HG03558 (cell line): ENCODE measurements at regions not wholly inside any gene's neighbourhood (a gene's known extent, or its start where the extent isn't known, plus 50 kb on each side); places are given as distances from the start of the nearest gene placed in this dataset.
"Not testable (repeated sequence)": the region's sequence is repeated elsewhere in the genome, so short reads cannot be mapped to it uniquely, and the experiment has no call there.

Experiments used
- ATAC-seq: cut with Tn5 transposase; IDR thresholded peaks from one replicate; pipeline ENCODE4 v1.9.1; 2021; ENCODE audit warnings: moderate number of reproducible peaks; ENCODE audit not compliant: unreplicated experiment; ENCODE audit errors: extremely low read depth

DNA sequence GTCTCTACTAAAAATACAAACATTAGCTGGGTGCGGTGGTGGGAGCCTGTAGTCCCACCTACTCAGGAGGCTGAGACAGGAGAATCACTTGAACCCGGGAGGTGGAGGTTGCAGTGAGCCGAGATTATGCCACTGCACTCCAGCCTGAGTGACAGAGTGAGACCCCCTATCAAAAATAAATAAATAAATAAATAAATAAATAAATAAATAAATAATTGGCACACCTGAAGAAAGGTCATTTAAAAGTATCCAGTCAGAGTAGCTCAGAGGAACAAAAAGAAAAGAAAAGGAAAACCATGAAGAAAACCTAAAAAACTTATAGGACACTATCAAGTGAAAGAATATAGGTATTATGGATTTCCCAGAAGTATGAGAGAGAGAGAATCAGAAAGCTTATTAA is 330.1 kb upstream of the AR start:
- ATAC-seq = not testable (repeated sequence)

DNA sequence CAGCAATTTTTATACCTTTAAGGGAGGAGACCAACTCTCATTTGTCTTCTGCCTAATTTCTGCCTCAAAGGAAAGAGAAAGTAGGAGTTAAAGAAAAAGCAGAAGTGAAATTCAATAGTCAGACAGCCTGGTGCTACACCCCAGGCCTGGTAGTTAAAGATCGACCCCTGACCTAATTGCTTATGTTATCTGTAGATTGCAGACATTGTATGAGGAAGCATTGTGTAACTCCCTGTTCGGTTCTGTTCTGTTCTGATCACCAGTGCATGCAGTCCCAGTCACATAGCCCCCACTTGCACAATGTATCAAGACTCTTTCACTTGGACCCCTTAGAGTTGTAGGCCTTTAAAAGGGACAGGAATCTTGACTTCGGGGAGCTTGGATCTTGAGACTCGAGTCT is 335.9 kb upstream of the AR start:
- ATAC-seq = no peak

GRCh38 chrX:67159437-67159836 is 384.4 kb upstream of the AR start:
- ATAC-seq = no peak

DNA sequence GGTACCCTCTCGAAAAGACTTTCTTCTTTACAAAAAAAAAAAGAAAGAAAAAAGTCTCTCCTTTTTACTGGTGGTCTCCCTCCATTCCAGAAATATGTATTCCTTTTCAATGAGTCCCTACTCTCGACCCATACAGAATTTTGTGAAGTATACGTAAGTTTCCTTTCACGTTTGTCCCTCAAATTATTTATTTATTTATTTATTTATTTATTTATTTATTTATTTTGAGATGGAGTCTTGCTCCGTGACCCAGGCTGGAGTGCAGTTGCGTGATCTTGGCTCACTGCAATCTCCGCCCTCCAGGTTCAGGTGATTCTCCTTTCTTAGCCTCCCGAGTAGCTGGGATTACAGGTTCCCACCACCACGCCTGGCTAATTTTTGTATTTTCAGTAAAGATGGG is 429.2 kb upstream of the AR start:
- no peak for ATAC-seq

DNA sequence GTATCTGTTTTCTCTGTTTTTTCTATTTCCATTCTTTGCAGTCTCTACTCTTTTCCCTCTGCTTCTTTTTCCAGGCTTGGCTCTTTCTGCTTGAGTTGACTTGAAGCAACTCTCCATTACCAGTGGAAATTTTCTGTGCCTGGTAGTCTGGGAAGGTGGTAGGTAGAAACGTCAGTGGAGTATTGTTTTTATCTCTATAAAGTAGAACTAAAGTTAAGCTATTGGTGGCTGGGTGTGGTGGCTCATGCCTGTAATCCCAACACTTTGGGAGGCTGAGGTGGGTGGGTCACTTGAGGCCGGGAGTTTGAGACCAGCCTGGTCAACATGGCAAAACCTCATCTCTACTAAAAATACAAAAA is 438.1 kb upstream of the AR start:
- no peak for ATAC-seq

- no peak for ATAC-seq
Observed at GRCh38 chrX:67104982-67105757, 438.7 kb upstream of the AR start.

DNA sequence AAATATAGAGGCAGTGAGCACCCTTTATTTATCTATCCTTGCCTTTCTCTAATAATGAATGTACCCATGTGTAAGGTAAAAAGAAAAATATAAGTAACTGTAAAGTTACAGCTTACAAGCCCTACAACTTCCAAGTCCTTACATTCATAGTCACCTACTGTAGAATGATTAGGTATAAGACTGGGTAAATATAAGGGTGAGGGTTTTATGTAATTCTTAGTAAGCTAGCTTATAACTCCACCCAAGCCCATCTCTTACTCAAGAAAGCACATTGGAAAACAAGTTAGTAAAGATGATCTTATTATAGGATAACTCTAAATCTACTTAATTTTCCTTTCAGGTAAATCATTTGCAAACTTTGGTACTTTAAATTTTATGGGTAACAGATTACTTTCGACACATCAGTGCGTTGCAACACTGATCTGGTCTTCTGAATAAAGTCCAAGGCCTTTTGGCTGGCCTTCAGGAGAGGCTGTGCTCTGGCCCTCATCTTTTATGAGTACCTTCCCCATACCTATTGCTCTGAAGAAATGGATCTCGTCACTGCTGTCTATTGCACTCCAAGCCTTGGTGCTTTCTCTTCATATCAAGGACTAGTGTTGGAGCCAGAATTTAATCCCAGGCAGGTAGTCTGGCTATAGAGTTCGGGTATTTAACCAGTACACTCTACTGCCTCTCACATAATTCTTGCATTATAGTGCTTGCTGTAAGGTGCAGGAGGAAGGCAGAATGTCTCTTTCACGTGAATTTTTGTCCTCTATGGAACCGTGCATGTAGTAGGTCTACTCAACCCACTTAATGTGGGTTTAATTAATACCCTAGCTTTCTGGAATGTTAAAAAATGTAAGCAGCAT is 443.6 kb upstream of the AR start:
- ATAC-seq = no peak

DNA sequence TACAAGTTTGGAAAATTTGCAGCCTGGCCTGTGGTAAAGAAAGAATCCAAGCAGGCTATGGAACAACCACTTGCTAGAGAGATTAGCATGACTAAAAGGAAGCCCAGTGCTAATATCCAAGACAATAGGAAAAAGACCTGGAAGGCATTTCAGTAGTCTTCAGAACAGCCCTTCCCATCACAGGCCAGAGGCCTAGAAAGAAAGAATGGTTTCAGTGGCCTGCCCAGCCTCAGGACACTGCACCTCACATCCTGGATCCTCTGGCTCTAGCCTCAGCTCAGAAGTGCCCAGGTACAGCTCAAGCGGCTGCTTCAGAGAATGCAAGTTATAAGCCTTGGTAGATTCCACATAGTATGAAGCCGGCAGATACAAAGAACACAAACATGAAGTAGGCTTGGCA is 449.8 kb upstream of the AR start:
- ATAC-seq = no peak

GRCh38 chrX:67050760-67051159 is 411.9 kb upstream of the EDA2R start:
- ATAC-seq = no peak

DNA sequence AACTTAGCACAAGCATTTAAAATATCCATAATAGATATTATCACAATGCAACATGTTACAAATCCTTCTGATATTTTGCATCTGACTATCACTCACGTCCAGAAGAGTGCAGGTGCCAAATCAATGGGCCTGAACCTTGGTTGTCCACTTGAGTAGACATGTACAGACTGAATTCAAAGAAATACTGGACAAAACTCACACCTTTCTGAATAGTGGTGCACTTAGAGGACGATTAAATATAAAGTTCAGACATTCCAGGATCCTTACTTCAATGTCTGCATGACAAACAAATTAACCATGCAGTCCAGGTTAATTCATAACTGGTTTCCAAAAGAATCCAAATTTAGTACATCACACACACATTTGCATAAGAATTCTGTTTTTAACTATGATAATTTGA is 406.0 kb upstream of the EDA2R start:
- no peak for ATAC-seq

- ATAC-seq = no peak
Observed at GRCh38 chrX:67044029-67044653, 405.3 kb upstream of the EDA2R start.

DNA sequence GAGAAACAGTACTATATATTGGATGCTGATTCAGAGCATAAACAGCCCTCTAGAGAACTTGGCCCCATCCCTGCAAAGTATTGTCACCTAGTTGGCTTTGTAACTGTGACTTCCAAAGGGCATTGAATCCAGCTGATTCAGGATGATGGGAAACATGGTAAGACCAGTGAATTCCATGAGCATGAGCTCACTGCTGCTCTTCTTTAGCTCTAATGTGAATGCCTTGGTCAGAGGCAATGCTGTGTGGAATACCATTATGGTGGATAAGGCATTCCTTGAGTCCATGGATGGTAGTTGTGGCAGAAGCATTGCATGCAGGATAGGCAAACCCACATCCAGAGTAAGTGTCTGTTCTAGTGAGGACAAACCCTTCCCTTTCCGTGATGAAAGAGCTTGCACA is 365.6 kb upstream of the EDA2R start:
- no peak for ATAC-seq

DNA sequence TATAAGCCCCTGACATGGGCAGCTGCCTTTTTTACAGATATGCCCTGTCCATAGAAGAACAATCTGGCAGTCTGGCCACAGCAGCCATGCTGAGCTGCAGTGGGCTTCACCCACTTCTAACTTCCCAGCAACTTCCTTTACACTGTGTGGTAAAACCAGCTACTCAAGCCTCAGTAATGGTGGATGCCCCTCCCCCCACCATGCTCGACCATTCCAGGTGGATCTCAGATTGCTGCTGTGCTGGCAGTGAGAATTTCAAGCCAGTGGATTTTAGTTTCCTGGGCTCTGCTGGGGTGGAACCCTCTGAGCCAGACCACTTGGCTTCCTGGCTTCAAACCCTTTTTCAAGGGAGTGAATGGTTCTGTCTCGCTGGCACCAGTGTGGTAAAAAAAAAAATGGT is 355.9 kb upstream of the EDA2R start:
- no peak for ATAC-seq

DNA sequence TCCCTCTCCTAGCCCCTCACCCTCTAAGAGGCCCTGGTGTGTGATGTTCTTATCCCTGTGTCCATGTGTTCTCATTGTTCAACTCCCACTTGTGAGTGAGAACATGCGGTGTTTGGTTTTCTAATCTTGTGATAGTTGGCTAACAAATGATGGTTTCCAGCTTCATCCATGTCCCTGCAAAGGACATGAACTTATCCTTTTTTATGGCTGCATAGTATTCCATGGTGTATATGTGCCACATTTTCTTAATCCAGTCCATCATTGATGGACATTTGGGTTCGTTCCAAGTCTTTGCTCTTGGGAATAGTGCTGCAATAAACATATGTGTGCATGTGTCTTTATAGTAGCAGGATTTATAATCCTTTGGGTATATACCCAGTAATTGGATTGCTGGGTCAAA is 353.2 kb upstream of the EDA2R start:
- ATAC-seq = not testable (repeated sequence)

DNA sequence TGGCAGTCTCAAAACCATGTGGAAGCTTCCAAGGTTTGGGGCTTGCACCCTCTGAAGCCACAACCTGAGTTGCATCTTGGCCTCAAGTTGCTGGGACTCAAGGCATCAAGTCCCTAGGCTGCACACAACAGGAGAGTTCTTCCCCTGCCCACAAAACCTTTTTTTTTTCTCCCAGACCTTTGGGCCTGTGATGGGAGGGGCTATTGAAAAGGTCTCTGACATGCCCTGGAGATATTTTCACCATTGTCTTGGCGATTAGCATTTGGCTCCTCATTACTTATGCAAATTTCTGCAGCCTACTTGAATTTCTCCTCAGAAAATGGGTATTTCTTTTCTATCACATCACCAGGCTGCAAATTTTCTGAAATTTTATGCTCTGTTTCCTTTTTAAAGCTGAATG is 349.5 kb upstream of the EDA2R start:
- ATAC-seq = no peak

DNA sequence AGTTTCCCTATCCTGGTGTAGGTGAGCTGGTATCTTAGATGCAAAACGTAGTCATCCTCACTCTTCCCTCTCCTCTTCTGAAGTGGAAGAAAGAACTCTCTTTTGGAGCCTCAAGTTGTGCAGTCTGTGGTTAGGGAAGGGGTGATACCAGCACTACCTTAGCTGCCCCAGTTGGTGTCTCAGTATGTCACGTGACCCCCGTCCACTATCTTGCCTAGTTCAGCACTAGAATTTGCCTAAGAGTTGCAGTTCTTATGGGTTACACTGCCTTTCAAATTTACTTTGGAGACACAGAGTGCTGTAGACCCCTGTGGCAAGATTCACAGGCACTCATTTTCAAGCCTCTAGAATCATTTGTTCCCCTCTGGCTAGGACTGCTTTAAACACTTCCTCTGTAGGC is 322.8 kb upstream of the EDA2R start:
- ATAC-seq = no peak

DNA sequence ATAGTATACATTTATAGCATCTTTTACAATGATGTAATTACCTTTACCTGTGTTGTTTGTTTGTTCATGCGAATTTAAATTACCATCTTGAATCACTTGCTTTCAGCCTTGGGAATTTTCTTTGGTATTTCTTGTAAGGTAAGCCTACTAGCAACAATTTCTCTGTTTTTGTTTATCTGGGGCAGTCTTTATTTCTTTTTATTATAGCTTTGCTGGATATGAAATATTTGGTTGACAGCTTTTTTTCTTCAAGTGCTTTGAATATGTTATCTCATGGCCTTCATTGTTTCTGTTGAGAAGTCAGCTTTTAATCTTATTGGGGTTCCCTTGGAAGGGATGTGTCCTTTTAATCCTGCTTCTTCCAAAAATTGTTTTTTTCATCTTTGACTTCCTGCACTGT is 292.8 kb upstream of the EDA2R start:
- no peak for ATAC-seq

DNA sequence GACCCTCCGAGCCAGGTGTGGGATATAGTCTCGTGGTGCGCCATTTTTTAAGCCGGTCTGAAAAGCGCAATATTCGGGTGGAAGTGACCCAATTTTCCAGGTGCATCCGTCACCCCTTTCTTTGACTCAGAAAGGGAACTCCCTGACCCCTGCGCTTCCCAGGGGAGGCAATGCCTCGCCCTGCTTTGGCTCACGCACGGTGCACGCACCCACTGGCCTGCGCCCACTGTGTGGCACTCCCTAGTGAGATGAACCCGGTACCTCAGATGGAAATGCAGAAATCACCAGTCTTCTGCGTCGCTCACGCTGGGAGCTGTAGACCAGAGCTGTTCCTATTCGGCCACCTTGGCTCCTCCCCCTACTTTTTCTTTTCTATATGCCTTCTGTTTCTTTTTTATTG is 291.6 kb upstream of the EDA2R start:
- not testable (repeated sequence) for ATAC-seq

DNA sequence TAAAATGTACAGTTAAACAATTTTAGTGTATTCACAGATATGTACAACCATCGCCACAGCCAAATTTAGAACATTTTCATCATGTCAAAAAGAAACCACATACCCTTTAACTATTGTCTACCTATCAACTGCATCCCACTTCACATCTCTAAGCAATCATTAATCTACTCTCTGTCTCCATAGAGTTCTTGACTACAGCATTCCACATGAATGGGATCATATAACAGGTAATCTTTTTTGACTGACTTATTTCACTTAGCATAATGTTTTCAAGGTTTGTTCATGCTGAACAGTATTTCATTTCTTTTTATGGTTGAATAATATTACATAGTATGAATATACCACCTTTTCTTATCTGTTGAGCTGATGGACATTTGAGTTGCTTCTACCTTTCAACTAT is 281.4 kb upstream of the EDA2R start:
- ATAC-seq = no peak

GRCh38 chrX:66919280-66919832 is 280.5 kb upstream of the EDA2R start:
- ATAC-seq = no peak

DNA sequence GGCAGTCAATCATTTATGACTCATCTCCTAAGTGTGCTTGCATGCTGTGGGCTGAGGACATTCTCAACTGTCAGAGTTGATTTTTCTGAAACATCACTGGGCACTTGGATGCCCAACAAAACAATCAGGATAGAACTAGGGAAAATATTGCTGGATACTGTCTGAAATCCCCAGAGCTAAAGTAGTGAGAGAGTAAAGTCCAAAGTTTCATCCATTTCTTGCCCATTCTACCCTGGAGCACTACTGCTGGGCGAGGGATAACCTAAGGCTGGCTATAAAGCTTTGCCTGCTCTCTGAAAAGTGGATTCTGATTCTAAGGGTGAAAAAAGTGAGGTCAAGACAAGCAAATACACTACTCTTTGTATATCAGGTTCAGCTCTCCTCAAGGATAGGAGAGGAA is 279.6 kb upstream of the EDA2R start:
- ATAC-seq = no peak
